H1 (cell line): ENCODE measurements at regions not wholly inside any gene's neighbourhood (a gene's known extent, or its start where the extent isn't known, plus 50 kb on each side); places are given as distances from the start of the nearest gene placed in this dataset.

Experiments used
- CTBP2 ChIP-seq: IDR thresholded peaks from 2 replicates; pipeline ENCODE4 v1.7.0; 2011; ENCODE audit warnings: borderline replicate concordance, mild to moderate bottlenecking, moderate library complexity, mixed read lengths, low read length; ENCODE audit not compliant: insufficient read depth, insufficient read length
- EP300 ChIP-seq, 2 experiments: IDR thresholded peaks; 1 replicate in 1 of 2; 2 replicates in 1 of 2; pipeline ENCODE4 v1.6.1; 2011 to 2012; ENCODE audit warnings: low read depth in 2 of 2, low read length in 2 of 2, mild to moderate bottlenecking in 2 of 2, borderline replicate concordance in 1 of 2, inconsistent platforms in 1 of 2, moderate library complexity in 1 of 2
- JUN ChIP-seq: IDR thresholded peaks from 2 replicates; pipeline ENCODE4 v1.6.1; 2011; ENCODE audit warnings: low read depth, mild to moderate bottlenecking, improper control_type of control experiment, low read length

DNA sequence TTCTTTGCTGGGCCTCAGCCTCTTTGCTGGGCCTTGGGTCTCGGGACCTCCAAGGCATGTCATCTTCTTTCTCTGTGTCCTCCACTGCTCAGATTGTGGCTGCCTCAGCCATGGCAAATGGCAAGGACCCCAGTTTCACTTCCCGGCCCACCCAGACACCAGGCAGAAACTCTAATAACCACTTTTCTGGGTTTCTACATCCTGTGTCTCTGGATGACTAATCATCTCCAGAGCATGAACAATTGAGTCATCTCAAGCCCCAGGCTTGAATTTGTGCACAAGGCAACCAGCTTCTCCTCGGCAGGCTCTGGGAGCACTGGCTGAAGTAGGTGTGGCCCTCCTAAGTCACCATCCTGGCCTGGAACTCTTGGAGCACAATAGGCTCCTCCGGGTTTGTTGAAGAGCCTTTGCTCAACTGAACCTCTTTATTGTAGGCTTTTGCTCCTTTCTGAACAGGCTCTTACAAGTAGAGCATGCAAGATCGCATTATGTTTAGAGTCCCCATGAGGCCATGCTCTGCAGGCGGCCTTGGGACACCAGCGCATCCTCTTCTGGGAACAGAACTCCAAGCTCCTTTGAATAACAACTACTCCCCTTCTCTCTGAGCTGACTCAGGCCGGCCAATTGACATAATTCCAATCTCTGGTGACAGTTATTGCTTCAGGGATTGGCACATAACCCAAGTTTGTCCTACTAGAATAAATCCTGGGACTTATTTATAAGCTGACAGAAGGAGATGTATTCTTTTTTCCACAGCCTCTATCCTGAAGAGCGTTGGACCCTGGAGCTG lies 218.1 kb downstream of the WDR11 start (continued):
- TF ChIP-seq CTBP2 (no peak), EP300 (IDR thresholded peaks at IDR 0.05; ENCODE audit: borderline replicate concordance in 1 of 2, low read depth in 2 of 2, low read length in 2 of 2) (no peak), JUN (no peak)
